ENCODE measurements at regions not wholly inside any gene's neighbourhood (a gene's known extent, or its start where the extent isn't known, plus 50 kb on each side); places are given as distances from the start of the nearest gene placed in this dataset.
"Not testable (repeated sequence)": the region's sequence is repeated elsewhere in the genome, so short reads cannot be mapped to it uniquely, and the experiment has no call there.

DNA sequence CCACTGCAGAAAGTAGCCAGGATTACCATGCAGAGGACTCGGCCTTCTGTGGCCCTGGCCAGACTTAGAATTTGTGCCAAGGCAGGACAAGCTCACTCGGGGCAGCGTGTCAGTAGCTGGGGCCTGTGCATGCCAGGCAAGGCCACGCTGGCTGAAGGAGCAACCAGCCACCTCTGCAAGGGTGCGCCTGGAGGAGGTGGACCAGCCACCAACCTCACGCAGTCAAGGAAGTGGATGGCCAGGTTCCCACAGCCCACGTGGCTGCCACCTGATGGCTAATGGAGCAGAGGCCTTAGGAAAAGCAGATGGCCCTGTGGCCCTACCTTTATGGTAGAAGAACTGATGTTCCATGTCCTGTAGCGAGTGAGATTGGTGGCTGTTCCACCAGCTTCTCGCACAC, 107.9 kb downstream of the CCDC74A start (continued):
- TF ChIP-seq, protein P1, sequence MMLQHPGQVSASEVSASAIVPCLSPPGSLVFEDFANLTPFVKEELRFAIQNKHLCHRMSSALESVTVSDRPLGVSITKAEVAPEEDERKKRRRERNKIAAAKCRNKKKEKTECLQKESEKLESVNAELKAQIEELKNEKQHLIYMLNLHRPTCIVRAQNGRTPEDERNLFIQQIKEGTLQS (IDR thresholded peaks at IDR 0.05), result no peak
- TF ChIP-seq RAD21 (IDR thresholded peaks at IDR 0.05) (no peak), YY1 (IDR thresholded peaks at IDR 0.05) (no peak), NR2F2 (IDR thresholded peaks at IDR 0.05) (no peak), GABPA (IDR thresholded peaks at IDR 0.05 in 1 of 2, conservative IDR thresholded peaks at IDR 0.05 in 1 of 2) (no peak), RXRA (IDR thresholded peaks at IDR 0.05) (no peak)
- TF ChIP-seq, protein P2, sequence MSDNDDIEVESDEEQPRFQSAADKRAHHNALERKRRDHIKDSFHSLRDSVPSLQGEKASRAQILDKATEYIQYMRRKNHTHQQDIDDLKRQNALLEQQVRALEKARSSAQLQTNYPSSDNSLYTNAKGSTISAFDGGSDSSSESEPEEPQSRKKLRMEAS (IDR thresholded peaks at IDR 0.05), result no peak

DNA sequence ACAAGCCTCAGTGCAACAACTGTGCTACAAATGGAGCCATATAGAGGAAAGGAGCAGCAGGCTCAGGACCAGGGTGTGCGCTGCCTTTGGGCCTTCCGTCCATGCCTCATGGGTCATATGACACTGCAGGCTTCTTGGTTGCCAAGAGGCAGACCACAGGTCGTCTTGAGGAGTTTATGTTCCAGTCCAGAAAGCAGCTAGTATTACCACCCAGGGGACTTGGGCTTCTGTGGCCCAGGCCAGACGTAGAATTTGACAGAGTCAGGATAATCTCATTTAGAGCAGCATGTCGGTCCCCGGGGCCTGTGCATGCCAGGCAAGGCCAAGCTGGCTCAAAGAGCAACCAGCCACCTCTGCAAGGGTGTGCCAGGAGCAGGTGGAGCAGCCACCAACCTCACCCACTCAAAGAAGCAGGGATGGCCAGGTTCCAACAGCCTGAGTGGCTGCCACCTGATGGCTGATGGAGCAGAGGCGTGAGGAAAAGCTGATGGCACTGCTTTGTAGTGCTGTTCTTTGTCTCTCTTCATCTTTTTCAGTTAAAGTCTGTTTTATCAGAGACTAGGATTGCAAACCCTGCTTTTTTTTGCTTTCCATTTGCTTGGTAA, 109.1 kb downstream of the CCDC74A start:
- not testable (repeated sequence) for H3K36me3 ChIP-seq (ENCODE audit: control insufficient read depth in 4 of 4, insufficient read depth in 3 of 4, low read depth in 1 of 4, low read length in 3 of 4); H3K27me3 ChIP-seq (ENCODE audit: control insufficient read depth in 4 of 4, insufficient read depth in 4 of 4, low read length in 3 of 4); DNase-seq (ENCODE audit: low spot score); H3K4me3 ChIP-seq (ENCODE audit: low read depth in 1 of 3, low read length in 3 of 3); H3K9ac ChIP-seq (ENCODE audit: low read depth in 1 of 2, low read length in 2 of 2); H3K4me1 ChIP-seq (ENCODE audit: control insufficient read depth in 4 of 4, insufficient read depth in 4 of 4, low read length in 3 of 4); H3K9me3 ChIP-seq (ENCODE audit: control insufficient read depth in 4 of 4, low read length in 3 of 4); H3K27ac ChIP-seq (ENCODE audit: low read depth in 1 of 2, low read length in 2 of 2)
- 86% methylated on average over 7 of the region's 7 CpGs for WGBS

DNA sequence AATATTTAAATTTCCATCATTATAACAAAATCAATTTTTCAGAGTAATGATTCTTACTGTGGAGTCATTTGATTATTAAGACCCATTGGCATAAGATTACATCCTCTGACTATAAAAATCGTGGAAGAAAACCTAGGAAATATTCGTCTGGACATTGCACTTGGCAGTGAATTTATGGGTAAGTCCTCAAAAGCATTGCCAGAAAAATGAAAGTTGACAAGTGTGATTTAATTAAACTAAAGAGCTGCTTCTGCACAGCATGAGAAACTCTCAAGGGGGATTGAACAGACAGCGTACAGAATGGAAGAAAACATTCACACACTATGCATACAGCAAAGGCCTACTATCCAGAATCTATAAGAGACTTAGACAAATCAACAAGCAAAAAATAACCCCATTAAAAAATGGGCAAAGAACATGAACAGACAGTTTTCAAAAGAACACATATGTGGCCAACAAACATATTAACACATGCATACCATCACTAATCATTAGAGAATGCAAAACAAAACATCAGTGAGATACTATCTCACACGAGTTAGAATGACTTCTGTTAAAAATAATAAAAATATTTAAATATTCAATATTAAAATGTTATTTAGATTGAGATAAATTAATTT, 111.4 kb downstream of the CCDC74A start:
- not testable (repeated sequence) for H3K4me1 ChIP-seq (ENCODE audit: control insufficient read depth in 4 of 4, insufficient read depth in 4 of 4, low read length in 3 of 4); H3K27me3 ChIP-seq (ENCODE audit: control insufficient read depth in 4 of 4, insufficient read depth in 4 of 4, low read length in 3 of 4); DNase-seq (ENCODE audit: low spot score); H3K36me3 ChIP-seq (ENCODE audit: control insufficient read depth in 4 of 4, insufficient read depth in 3 of 4, low read depth in 1 of 4, low read length in 3 of 4); H3K27ac ChIP-seq (ENCODE audit: low read depth in 1 of 2, low read length in 2 of 2); H3K4me3 ChIP-seq (ENCODE audit: low read depth in 1 of 3, low read length in 3 of 3); H3K9me3 ChIP-seq (ENCODE audit: control insufficient read depth in 4 of 4, low read length in 3 of 4); H3K9ac ChIP-seq (ENCODE audit: low read depth in 1 of 2, low read length in 2 of 2)
- WGBS, result 67% methylated on average over 4 of the region's 4 CpGs

DNA sequence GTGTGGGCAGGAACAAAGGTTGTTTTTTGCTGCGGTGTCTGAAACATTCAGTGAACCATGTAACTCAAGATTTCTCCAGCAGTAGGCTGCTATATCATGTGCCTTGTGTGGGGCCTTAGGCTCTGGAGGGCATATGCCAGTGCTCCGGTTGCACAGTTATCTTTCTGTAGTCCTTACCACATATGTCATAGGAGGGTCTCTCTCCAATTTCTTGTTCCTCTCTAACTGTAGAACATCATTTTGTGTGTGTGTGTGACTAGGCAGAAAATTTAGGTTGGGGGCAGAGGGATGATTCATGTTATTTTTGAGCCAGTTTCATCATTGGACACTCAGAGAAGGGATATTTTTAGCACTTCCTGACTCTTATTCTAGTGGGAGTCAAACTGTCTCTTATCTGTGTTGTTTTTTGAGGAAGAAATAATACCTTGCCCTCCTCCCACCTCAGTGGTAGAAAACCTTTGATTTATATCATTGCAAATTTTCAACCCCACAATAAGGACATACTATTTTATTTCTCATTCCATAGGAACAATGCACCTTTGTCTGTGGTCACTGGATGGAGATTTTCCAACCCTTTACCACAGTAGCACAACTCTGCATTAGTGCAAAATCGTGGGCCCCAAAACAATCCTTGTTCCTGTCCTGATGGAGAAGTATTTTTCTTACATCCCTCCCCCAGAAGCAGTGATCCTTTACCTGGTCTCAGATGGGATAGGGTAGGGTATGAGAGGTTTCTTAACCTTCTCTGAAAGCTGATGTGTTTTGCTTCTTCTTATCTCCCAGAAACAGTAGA, 113.9 kb downstream of the CCDC74A start:
- no peak overlapping the region for H3K9ac ChIP-seq (ENCODE audit: low read depth in 1 of 2, low read length in 2 of 2)
- H3K36me3 ChIP-seq (ENCODE audit: control insufficient read depth in 4 of 4, insufficient read depth in 3 of 4, low read depth in 1 of 4, low read length in 3 of 4), result no peaks in the 10 kb centered on the region
- H3K27me3 ChIP-seq (ENCODE audit: control insufficient read depth in 4 of 4, insufficient read depth in 4 of 4, low read length in 3 of 4), result no peaks in the 10 kb centered on the region
- no peak for DNase-seq (ENCODE audit: low spot score)
- 55% methylated on average over 3 of the region's 3 CpGs for WGBS
- no peak overlapping the region for H3K27ac ChIP-seq (ENCODE audit: low read depth in 1 of 2, low read length in 2 of 2)
- no peak overlapping the region for H3K4me3 ChIP-seq (ENCODE audit: low read depth in 1 of 3, low read length in 3 of 3)
- H3K4me1 ChIP-seq (ENCODE audit: control insufficient read depth in 4 of 4, insufficient read depth in 4 of 4, low read length in 3 of 4), result peaks cover 0 to under 1% (median 0%) of the 10 kb centered on the region in 4 donors
- H3K9me3 ChIP-seq (ENCODE audit: control insufficient read depth in 4 of 4, low read length in 3 of 4), result no peaks in the 10 kb centered on the region
- TF ChIP-seq EGR1 (IDR thresholded peaks at IDR 0.05; ENCODE audit: low read depth in 2 of 2), result no peak
- TF ChIP-seq, protein P1 (IDR thresholded peaks at IDR 0.05), result no peak
- TF ChIP-seq FOXA2 (IDR thresholded peaks at IDR 0.05), result no peak
- no peak for TF ChIP-seq RXRA (IDR thresholded peaks at IDR 0.05)
- TF ChIP-seq, protein P3, sequence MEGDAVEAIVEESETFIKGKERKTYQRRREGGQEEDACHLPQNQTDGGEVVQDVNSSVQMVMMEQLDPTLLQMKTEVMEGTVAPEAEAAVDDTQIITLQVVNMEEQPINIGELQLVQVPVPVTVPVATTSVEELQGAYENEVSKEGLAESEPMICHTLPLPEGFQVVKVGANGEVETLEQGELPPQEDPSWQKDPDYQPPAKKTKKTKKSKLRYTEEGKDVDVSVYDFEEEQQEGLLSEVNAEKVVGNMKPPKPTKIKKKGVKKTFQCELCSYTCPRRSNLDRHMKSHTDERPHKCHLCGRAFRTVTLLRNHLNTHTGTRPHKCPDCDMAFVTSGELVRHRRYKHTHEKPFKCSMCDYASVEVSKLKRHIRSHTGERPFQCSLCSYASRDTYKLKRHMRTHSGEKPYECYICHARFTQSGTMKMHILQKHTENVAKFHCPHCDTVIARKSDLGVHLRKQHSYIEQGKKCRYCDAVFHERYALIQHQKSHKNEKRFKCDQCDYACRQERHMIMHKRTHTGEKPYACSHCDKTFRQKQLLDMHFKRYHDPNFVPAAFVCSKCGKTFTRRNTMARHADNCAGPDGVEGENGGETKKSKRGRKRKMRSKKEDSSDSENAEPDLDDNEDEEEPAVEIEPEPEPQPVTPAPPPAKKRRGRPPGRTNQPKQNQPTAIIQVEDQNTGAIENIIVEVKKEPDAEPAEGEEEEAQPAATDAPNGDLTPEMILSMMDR (IDR thresholded peaks at IDR 0.05; ENCODE audit: low read depth, low read length, missing input control), result no peak
- no peak for TF ChIP-seq FOXA1 (IDR thresholded peaks at IDR 0.05)
- TF ChIP-seq, protein P4, sequence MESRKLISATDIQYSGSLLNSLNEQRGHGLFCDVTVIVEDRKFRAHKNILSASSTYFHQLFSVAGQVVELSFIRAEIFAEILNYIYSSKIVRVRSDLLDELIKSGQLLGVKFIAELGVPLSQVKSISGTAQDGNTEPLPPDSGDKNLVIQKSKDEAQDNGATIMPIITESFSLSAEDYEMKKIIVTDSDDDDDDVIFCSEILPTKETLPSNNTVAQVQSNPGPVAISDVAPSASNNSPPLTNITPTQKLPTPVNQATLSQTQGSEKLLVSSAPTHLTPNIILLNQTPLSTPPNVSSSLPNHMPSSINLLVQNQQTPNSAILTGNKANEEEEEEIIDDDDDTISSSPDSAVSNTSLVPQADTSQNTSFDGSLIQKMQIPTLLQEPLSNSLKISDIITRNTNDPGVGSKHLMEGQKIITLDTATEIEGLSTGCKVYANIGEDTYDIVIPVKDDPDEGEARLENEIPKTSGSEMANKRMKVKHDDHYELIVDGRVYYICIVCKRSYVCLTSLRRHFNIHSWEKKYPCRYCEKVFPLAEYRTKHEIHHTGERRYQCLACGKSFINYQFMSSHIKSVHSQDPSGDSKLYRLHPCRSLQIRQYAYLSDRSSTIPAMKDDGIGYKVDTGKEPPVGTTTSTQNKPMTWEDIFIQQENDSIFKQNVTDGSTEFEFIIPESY (IDR thresholded peaks at IDR 0.05), result no peak
- TF ChIP-seq NR2F2 (IDR thresholded peaks at IDR 0.05), result no peak
- TF ChIP-seq HNF4G (IDR thresholded peaks at IDR 0.05), result no peak
- TF ChIP-seq, protein P2 (IDR thresholded peaks at IDR 0.05), result no peak
- no peak for TF ChIP-seq JUND (IDR thresholded peaks at IDR 0.05)
- no peak for TF ChIP-seq TAF1 (conservative IDR thresholded peaks at IDR 0.05)
- no peak for TF ChIP-seq RAD21 (IDR thresholded peaks at IDR 0.05)

All from liver (tissue), 8 donors.